ENCODE measurements at regions not wholly inside any gene's neighbourhood (a gene's known extent, or its start where the extent isn't known, plus 50 kb on each side); places are given as distances from the start of the nearest gene placed in this dataset.

GRCh38 chr20:20933142-20933958 lies 172.8 kb downstream of the LINC00237 start:
- no peak for DNase-seq

- DNase-seq, result no peak
Observed at GRCh38 chr20:20932156-20932555, 174.0 kb downstream of the LINC00237 start.

- no peak for DNase-seq
Observed at GRCh38 chr20:20931632-20932031, 174.5 kb downstream of the LINC00237 start.

GRCh38 chr20:20931024-20931423 lies 175.1 kb downstream of the LINC00237 start:
- no peak for DNase-seq

GRCh38 chr20:20930500-20930899 lies 175.7 kb downstream of the LINC00237 start:
- no peak for DNase-seq

- no peak for DNase-seq
Observed at GRCh38 chr20:20929341-20929740, 176.8 kb downstream of the LINC00237 start.

- no peak for DNase-seq
Observed at GRCh38 chr20:20926222-20926905, 179.8 kb downstream of the LINC00237 start.

- DNase-seq, result no peak
Observed at GRCh38 chr20:20920433-20920832, 185.7 kb downstream of the LINC00237 start.

GRCh38 chr20:20915844-20916243 lies 190.3 kb downstream of the LINC00237 start:
- no peak for DNase-seq

- DNase-seq, result no peak
Observed at GRCh38 chr20:20904501-20904831, 192.0 kb upstream of the RALGAPA2 start.

- DNase-seq, result no peak
Observed at GRCh38 chr20:20903773-20904500, 191.5 kb upstream of the RALGAPA2 start.

- no peak for DNase-seq
Observed at GRCh38 chr20:20897922-20898321, 185.5 kb upstream of the RALGAPA2 start.

- no peak for DNase-seq
Observed at GRCh38 chr20:20897145-20897544, 184.7 kb upstream of the RALGAPA2 start.

GRCh38 chr20:20896606-20897005 lies 184.2 kb upstream of the RALGAPA2 start:
- DNase-seq, result no peak

GRCh38 chr20:20895537-20895936 lies 183.1 kb upstream of the RALGAPA2 start:
- no peak for DNase-seq

- DNase-seq, result no peak
Observed at GRCh38 chr20:20894753-20895152, 182.3 kb upstream of the RALGAPA2 start.

GRCh38 chr20:20894280-20894679 lies 181.8 kb upstream of the RALGAPA2 start:
- no peak for DNase-seq

GRCh38 chr20:20892328-20892727 lies 179.9 kb upstream of the RALGAPA2 start:
- DNase-seq, result no peak

GRCh38 chr20:20890751-20891150 lies 178.3 kb upstream of the RALGAPA2 start:
- DNase-seq, result no peak

GRCh38 chr20:20888936-20889335 lies 176.5 kb upstream of the RALGAPA2 start:
- DNase-seq, result no peak

GRCh38 chr20:20888266-20888656 lies 175.8 kb upstream of the RALGAPA2 start:
- no peak for DNase-seq

GRCh38 chr20:20887593-20888265 lies 175.3 kb upstream of the RALGAPA2 start:
- no peak for DNase-seq

GRCh38 chr20:20881808-20882207 lies 169.4 kb upstream of the RALGAPA2 start:
- no peak for DNase-seq
